ENCODE measurements at regions not wholly inside any gene's neighbourhood (a gene's known extent, or its start where the extent isn't known, plus 50 kb on each side); places are given as distances from the start of the nearest gene placed in this dataset.
A peak's percentile ranks its signal among the peaks of the same experiment; 100 is the strongest.

DNA sequence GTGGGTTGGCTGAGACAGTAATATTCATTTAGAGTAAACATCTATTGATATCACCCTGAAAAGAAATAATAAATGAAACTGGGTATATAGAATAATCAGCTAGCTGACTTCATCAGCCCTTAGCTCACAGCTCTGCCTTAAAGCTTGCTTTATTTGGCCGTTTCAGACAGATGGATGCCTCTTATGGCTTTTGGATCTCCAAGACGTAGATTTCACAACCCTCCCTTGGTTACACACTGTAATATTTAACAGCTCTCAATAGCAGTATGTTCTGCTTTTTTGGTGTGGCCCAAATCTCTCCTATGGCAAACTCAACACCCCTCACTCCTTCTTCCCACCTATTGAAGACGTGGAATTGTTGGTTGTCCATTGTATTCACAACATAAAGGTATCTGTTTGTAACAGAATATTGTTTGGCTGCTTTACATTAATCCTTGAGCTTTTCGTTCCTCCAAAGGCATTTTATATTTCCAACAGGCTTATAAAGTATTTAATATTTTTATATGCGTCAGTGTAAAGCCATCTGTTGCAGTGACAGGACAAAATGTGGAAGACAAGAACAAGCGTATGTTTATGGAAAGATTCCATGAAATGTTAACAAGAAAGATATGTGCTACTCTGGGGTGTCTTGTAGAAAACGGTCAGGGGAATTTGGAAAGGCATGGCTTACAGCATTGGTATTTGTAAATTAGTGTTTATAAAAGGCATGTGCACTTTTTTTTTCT lies 837.0 kb upstream of the RBFOX1 start:
- Histone ChIP-seq H3K27me3 (ENCODE audit: control insufficient read depth in 3 of 3, insufficient read depth in 3 of 3, low read length in 3 of 3) (no peaks in the 10 kb centered on the region), H3K4me1 (ENCODE audit: control insufficient read depth in 3 of 3, insufficient read depth in 2 of 3, low read depth in 1 of 3, low read length in 2 of 3) (peaks cover 0 to 7% (median 0%) of the 10 kb centered on the region in 3 donors), H3K27ac (ENCODE audit: low read depth in 1 of 3, low read length in 2 of 3) (no peak overlapping the region), H3K9me3 (ENCODE audit: control insufficient read depth in 2 of 2, insufficient read depth in 1 of 2, low read depth in 1 of 2, low read length in 1 of 2) (no peaks in the 10 kb centered on the region), H3K36me3 (ENCODE audit: control insufficient read depth in 3 of 3, insufficient read depth in 2 of 3, low read depth in 1 of 3, low read length in 3 of 3) (no peaks in the 10 kb centered on the region), H3K4me3 (ENCODE audit: low read depth in 1 of 3, low read length in 3 of 3) (no peak overlapping the region)
- DNase-seq (no peak), FAIRE-seq (no peak)
- 60 to 90% (median 78%) methylated on average over 7 of the region's 7 CpGs for WGBS, 3 donors

- Histone ChIP-seq H3K9me3 (ENCODE audit: control insufficient read depth in 2 of 2, insufficient read depth in 1 of 2, low read depth in 1 of 2, low read length in 1 of 2) (no peaks in the 10 kb centered on the region), H3K4me3 (ENCODE audit: low read depth in 1 of 3, low read length in 3 of 3) (no peak overlapping the region), H3K27ac (ENCODE audit: low read depth in 1 of 3, low read length in 2 of 3) (no peak overlapping the region), H3K27me3 (ENCODE audit: control insufficient read depth in 3 of 3, insufficient read depth in 3 of 3, low read length in 3 of 3) (no peaks in the 10 kb centered on the region), H3K36me3 (ENCODE audit: control insufficient read depth in 3 of 3, insufficient read depth in 2 of 3, low read depth in 1 of 3, low read length in 3 of 3) (no peaks in the 10 kb centered on the region), H3K4me1 (ENCODE audit: control insufficient read depth in 3 of 3, insufficient read depth in 2 of 3, low read depth in 1 of 3, low read length in 2 of 3) (peaks cover 0 to 7% (median 0%) of the 10 kb centered on the region in 3 donors)
- no peak for DNase-seq
- WGBS, 3 donors: 85 to 93% (median 90%) methylated on average over 6 of the region's 6 CpGs
- FAIRE-seq: no peak
These were observed 837.9 kb upstream of the RBFOX1 start for GRCh38 chr16:6494716-6495115.

DNA sequence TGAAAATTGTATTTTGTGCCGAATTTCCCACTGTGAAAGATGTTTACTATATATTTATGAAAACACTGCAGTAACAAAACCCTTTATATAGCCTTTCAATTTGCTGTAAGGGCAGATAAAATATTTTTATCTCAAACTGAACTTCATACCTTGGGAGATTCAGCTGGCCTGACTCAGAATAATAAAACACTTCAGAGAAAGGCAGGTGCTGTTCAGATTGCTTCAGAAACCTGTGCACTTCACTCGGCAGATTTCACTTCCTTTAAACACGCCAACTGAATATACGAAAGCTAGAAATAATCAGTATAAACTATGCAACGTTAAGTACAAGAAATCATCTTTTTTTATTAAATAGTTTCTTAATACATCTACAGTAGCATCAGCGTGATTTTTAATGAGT lies 839.1 kb upstream of the RBFOX1 start:
- FAIRE-seq (no peak), DNase-seq (peak; percentile 68 to 85)
- 19 to 52% (median 27%) methylated on average over 6 of the region's 6 CpGs for WGBS, 3 donors
- H3K4me3 ChIP-seq (ENCODE audit: low read depth in 1 of 3, low read length in 3 of 3): no peak overlapping the region
- H3K27me3 ChIP-seq (ENCODE audit: control insufficient read depth in 3 of 3, insufficient read depth in 3 of 3, low read length in 3 of 3): no peaks in the 10 kb centered on the region
- H3K27ac ChIP-seq (ENCODE audit: low read depth in 1 of 3, low read length in 2 of 3): no peak overlapping the region
- peaks cover 0 to 7% (median 0%) of the 10 kb centered on the region in 3 donors for H3K4me1 ChIP-seq (ENCODE audit: control insufficient read depth in 3 of 3, insufficient read depth in 2 of 3, low read depth in 1 of 3, low read length in 2 of 3)
- H3K36me3 ChIP-seq (ENCODE audit: control insufficient read depth in 3 of 3, insufficient read depth in 2 of 3, low read depth in 1 of 3, low read length in 3 of 3): no peaks in the 10 kb centered on the region
- no peaks in the 10 kb centered on the region for H3K9me3 ChIP-seq (ENCODE audit: control insufficient read depth in 2 of 2, insufficient read depth in 1 of 2, low read depth in 1 of 2, low read length in 1 of 2)

DNA sequence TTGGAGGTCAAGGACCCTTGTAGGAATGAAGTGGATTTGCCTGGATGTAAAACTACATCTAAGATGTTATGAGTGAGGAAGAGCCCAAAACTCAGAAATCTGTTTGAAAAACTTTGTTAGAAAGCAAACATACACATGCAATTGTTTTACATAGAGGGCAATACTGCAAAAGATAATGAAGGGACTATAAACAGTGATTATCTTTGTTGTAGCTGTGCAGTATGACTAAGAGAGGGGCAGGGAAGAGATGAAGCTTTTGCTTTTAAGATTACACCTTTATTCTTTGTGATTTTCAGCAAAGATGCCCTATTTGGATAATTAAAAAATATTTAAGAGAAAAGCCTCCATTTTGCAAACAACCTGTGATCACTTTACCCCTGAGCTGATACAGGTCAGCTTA lies 839.9 kb upstream of the RBFOX1 start:
- Histone ChIP-seq H3K4me3 (ENCODE audit: low read depth in 1 of 3, low read length in 3 of 3) (no peak overlapping the region), H3K27ac (ENCODE audit: low read depth in 1 of 3, low read length in 2 of 3) (no peak overlapping the region), H3K36me3 (ENCODE audit: control insufficient read depth in 3 of 3, insufficient read depth in 2 of 3, low read depth in 1 of 3, low read length in 3 of 3) (no peaks in the 10 kb centered on the region), H3K4me1 (ENCODE audit: control insufficient read depth in 3 of 3, insufficient read depth in 2 of 3, low read depth in 1 of 3, low read length in 2 of 3) (peaks cover 0 to 7% (median 0%) of the 10 kb centered on the region in 3 donors), H3K9me3 (ENCODE audit: control insufficient read depth in 2 of 2, insufficient read depth in 1 of 2, low read depth in 1 of 2, low read length in 1 of 2) (no peaks in the 10 kb centered on the region), H3K27me3 (ENCODE audit: control insufficient read depth in 3 of 3, insufficient read depth in 3 of 3, low read length in 3 of 3) (no peaks in the 10 kb centered on the region)
- FAIRE-seq: no peak
- peak; percentile 8 to 38 for DNase-seq

DNA sequence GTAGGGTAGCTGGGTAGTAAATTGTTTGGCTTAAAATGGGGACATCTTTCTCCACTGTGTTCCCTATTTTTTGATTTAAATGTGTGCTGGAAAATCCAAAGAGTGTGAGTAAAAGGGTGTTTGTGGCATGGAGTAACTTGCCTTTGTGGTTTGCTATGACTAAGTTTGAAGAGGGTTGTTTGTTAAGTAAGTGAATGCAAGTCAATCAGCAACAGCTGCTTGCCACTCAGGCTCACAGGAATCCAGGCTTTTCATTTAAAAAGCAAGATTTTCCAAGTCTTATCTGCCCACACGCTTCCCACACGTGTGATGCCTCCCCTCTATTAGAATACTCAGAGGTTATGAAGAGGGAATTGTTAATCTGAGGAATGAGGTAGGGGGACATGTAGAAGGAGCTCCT lies 847.7 kb upstream of the RBFOX1 start:
- H3K36me3 ChIP-seq (ENCODE audit: control insufficient read depth in 3 of 3, insufficient read depth in 2 of 3, low read depth in 1 of 3, low read length in 3 of 3): no peaks in the 10 kb centered on the region
- DNase-seq: no peak
- H3K9me3 ChIP-seq (ENCODE audit: control insufficient read depth in 2 of 2, insufficient read depth in 1 of 2, low read depth in 1 of 2, low read length in 1 of 2): no peaks in the 10 kb centered on the region
- no peak for FAIRE-seq
- 12 to 32% (median 27%) methylated on average over 2 of the region's 2 CpGs for WGBS, 3 donors
- H3K4me3 ChIP-seq (ENCODE audit: low read depth in 1 of 3, low read length in 3 of 3): no peak overlapping the region
- H3K27me3 ChIP-seq (ENCODE audit: control insufficient read depth in 3 of 3, insufficient read depth in 3 of 3, low read length in 3 of 3): peaks cover 7 to 23% (median 9%) of the 10 kb centered on the region in 3 donors
- H3K4me1 ChIP-seq (ENCODE audit: control insufficient read depth in 3 of 3, insufficient read depth in 2 of 3, low read depth in 1 of 3, low read length in 2 of 3): no peaks in the 10 kb centered on the region
- no peak overlapping the region for H3K27ac ChIP-seq (ENCODE audit: low read depth in 1 of 3, low read length in 2 of 3)

- no peak overlapping the region for H3K27ac ChIP-seq (ENCODE audit: low read depth in 1 of 3, low read length in 2 of 3)
- H3K4me1 ChIP-seq (ENCODE audit: control insufficient read depth in 3 of 3, insufficient read depth in 2 of 3, low read depth in 1 of 3, low read length in 2 of 3): no peaks in the 10 kb centered on the region
- no peaks in the 10 kb centered on the region for H3K36me3 ChIP-seq (ENCODE audit: control insufficient read depth in 3 of 3, insufficient read depth in 2 of 3, low read depth in 1 of 3, low read length in 3 of 3)
- FAIRE-seq (no peak), DNase-seq (no peak)
- WGBS, 3 donors: 28 to 49% (median 36%) methylated on average over 12 of the region's 12 CpGs
- peaks cover 7 to 23% (median 9%) of the 10 kb centered on the region in 3 donors for H3K27me3 ChIP-seq (ENCODE audit: control insufficient read depth in 3 of 3, insufficient read depth in 3 of 3, low read length in 3 of 3)
- no peaks in the 10 kb centered on the region for H3K9me3 ChIP-seq (ENCODE audit: control insufficient read depth in 2 of 2, insufficient read depth in 1 of 2, low read depth in 1 of 2, low read length in 1 of 2)
- no peak overlapping the region for H3K4me3 ChIP-seq (ENCODE audit: low read depth in 1 of 3, low read length in 3 of 3)
These were observed 848.6 kb upstream of the RBFOX1 start for GRCh38 chr16:6484081-6484480.

GRCh38 chr16:6483469-6484033 lies 849.1 kb upstream of the RBFOX1 start:
- Histone ChIP-seq H3K9me3 (ENCODE audit: control insufficient read depth in 2 of 2, insufficient read depth in 1 of 2, low read depth in 1 of 2, low read length in 1 of 2) (no peaks in the 10 kb centered on the region), H3K4me3 (ENCODE audit: low read depth in 1 of 3, low read length in 3 of 3) (peak overlapping the region in 1 of 3 donors; percentile 29), H3K27ac (ENCODE audit: low read depth in 1 of 3, low read length in 2 of 3) (no peak overlapping the region), H3K4me1 (ENCODE audit: control insufficient read depth in 3 of 3, insufficient read depth in 2 of 3, low read depth in 1 of 3, low read length in 2 of 3) (no peaks in the 10 kb centered on the region), H3K27me3 (ENCODE audit: control insufficient read depth in 3 of 3, insufficient read depth in 3 of 3, low read length in 3 of 3) (peaks cover 7 to 23% (median 9%) of the 10 kb centered on the region in 3 donors), H3K36me3 (ENCODE audit: control insufficient read depth in 3 of 3, insufficient read depth in 2 of 3, low read depth in 1 of 3, low read length in 3 of 3) (no peaks in the 10 kb centered on the region)
- 3 to 7% (median 5%) methylated on average over 33 of the region's 33 CpGs for WGBS, 3 donors
- DNase-seq: no peak
- FAIRE-seq: no peak

- Histone ChIP-seq H3K4me1 (ENCODE audit: control insufficient read depth in 3 of 3, insufficient read depth in 2 of 3, low read depth in 1 of 3, low read length in 2 of 3) (no peaks in the 10 kb centered on the region), H3K27ac (ENCODE audit: low read depth in 1 of 3, low read length in 2 of 3) (no peak overlapping the region), H3K9me3 (ENCODE audit: control insufficient read depth in 2 of 2, insufficient read depth in 1 of 2, low read depth in 1 of 2, low read length in 1 of 2) (no peaks in the 10 kb centered on the region), H3K36me3 (ENCODE audit: control insufficient read depth in 3 of 3, insufficient read depth in 2 of 3, low read depth in 1 of 3, low read length in 3 of 3) (no peaks in the 10 kb centered on the region), H3K27me3 (ENCODE audit: control insufficient read depth in 3 of 3, insufficient read depth in 3 of 3, low read length in 3 of 3) (peaks cover 7 to 23% (median 9%) of the 10 kb centered on the region in 3 donors), H3K4me3 (ENCODE audit: low read depth in 1 of 3, low read length in 3 of 3) (peak overlapping the region in 1 of 3 donors; percentile 29)
- peak; percentile 5 to 36 for DNase-seq
- WGBS, 3 donors: 8 to 13% (median 12%) methylated on average over 65 of the region's 65 CpGs
- FAIRE-seq: no peak
These were observed 849.8 kb upstream of the RBFOX1 start for GRCh38 chr16:6482696-6483468.

Data from small intestine (tissue), 7 donors.